Spinal cord (tissue), 9 donors: ENCODE measurements at regions not wholly inside any gene's neighbourhood (a gene's known extent, or its start where the extent isn't known, plus 50 kb on each side); places are given as distances from the start of the nearest gene placed in this dataset.

Experiments used
- DNase-seq, 6 donors: peaks; one replicate each; pipeline versions ENCODE4 v3.0.0 to v3.0.0-alpha.2; 2013 to 2015; ENCODE audit warnings: low spot score in 6 of 6, low read depth in 4 of 6
- H3K27ac ChIP-seq: one replicate; pipeline ENCODE4 v1.5.1; 2013; ENCODE audit warnings: low read depth, low read length, control low read depth
- H3K27me3 ChIP-seq: one replicate; pipeline ENCODE4 v1.6.1; 2013; ENCODE audit warnings: low read length; ENCODE audit not compliant: control insufficient read depth, insufficient read depth
- H3K36me3 ChIP-seq: one replicate; pipeline ENCODE4 v1.6.1; 2013; ENCODE audit warnings: low read length; ENCODE audit not compliant: control insufficient read depth, insufficient read depth
- H3K4me1 ChIP-seq: one replicate; pipeline ENCODE4 v1.6.1; 2013; ENCODE audit warnings: low read length; ENCODE audit not compliant: control insufficient read depth, insufficient read depth
- H3K4me3 ChIP-seq: one replicate; pipeline ENCODE4 v1.5.1; 2013; ENCODE audit warnings: low read depth, low read length, control low read depth
- H3K9me3 ChIP-seq: one replicate; pipeline ENCODE4 v1.6.1; 2013; ENCODE audit warnings: low read length; ENCODE audit not compliant: control insufficient read depth, insufficient read depth
- WGBS: methylation state at CpG from one replicate; pipeline ENCODE4 v1.1.5; 2013; ENCODE audit warnings: missing lambda C conversion rate; ENCODE audit not compliant: insufficient coverage; 5-methylcytosine and 5-hydroxymethylcytosine counted together
- donor health status: healthy.

DNA sequence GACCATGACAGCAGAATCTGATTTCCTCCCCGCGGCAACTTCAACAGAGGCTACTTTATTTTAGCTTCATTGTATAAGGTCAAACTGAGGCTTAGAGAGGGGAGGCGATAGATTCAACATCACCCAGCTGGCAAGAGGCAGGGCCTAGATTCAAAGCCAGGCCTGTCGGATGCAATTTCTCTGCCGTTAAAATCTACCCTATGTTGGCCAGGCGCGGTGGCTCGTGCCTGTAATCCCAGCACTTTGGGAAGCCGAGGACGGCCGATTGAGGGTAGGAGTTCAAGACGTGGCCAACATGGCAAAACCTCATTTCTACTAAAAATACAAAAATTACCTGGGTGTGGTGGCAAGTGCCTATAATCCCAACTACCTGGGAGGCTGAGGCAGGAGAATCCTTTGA lies 182.2 kb downstream of the BCOR start:
- WGBS = 67% methylated on average over 4 of the region's 12 CpGs

DNA sequence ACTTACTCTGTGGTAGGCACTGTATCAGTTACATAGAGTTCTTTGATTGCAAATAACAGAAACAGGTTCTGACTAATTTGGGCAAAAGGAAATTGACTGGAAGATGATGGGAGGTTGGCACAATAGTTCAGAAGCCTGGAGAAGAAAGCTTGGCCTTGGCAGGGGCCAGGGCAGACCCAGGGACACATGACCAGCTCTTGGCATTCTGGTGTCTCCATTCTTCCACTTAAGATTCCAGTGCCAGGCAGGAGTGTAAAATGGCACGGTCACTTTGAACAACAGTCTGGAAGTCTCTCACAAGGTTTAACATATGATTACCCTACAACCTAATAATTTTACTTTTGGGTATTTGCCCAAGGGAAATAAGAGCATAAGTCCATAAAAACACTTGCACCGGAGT lies 175.9 kb downstream of the BCOR start:
- Histone ChIP-seq H3K36me3 (no peaks in the 10 kb centered on the region), H3K4me3 (no peak overlapping the region), H3K27ac (no peak overlapping the region), H3K9me3 (no peaks in the 10 kb centered on the region), H3K4me1 (no peaks in the 10 kb centered on the region), H3K27me3 (no peaks in the 10 kb centered on the region)
- no CpG with 5 or more reads among the region's 2 CpGs for WGBS
- DNase-seq = no peak

More for the DNA sequence above, 182.2 kb downstream of the BCOR start:
- Histone ChIP-seq H3K36me3 (no peaks in the 10 kb centered on the region), H3K27me3 (peaks cover 7% of the 10 kb centered on the region), H3K9me3 (no peaks in the 10 kb centered on the region), H3K27ac (no peak overlapping the region), H3K4me3 (no peak overlapping the region), H3K4me1 (peaks cover 12% of the 10 kb centered on the region)
- no peak for DNase-seq

DNA sequence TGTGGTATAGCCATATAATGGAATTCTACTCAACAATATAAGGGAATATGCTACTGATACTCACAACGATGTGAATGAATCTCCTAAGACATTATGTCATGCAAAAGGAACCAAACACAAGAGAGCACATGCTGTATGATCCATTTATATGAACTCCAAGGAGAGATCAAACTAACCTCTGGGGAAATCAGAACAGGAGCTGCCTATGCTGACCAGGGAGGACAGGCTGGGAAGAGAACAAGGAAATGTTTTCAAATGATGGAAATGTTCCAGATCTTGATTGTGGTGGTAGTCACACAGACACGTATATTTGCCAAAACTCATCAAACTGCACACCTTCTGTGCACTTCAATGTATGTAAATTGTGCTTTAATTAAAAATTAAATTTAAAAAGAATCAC lies 175.3 kb downstream of the BCOR start:
- no CpG with 5 or more reads among the region's 2 CpGs for whole genome bisulfite sequencing
- H3K27ac ChIP-seq = no peak overlapping the region
- DNase-seq = no peak
- no peaks in the 10 kb centered on the region for H3K9me3 ChIP-seq
- no peaks in the 10 kb centered on the region for H3K36me3 ChIP-seq
- no peaks in the 10 kb centered on the region for H3K27me3 ChIP-seq
- no peak overlapping the region for H3K4me3 ChIP-seq
- no peaks in the 10 kb centered on the region for H3K4me1 ChIP-seq

DNA sequence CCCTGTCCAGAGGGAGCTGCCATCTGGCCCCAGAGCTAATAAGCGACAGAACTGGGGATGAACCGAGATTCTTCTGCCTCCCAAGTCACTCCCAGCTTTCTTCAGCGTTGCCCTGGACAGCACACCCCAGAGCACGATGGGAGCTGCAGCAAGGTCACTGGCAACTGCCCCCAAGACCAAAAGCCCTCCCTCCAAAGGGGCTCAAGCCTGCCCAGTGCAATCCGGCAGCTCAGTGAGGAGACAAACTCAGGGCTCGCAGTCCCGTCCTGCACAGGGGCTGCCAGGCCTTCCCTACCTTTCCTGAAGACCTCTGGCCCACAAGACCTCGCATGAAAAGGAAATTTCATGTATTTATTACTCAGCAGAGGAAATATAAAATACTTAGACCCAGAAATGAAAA lies 174.8 kb downstream of the BCOR start:
- Histone ChIP-seq H3K27ac (no peak overlapping the region), H3K4me1 (no peaks in the 10 kb centered on the region), H3K27me3 (no peaks in the 10 kb centered on the region), H3K36me3 (no peaks in the 10 kb centered on the region), H3K9me3 (no peaks in the 10 kb centered on the region), H3K4me3 (no peak overlapping the region)
- no peak for DNase-seq
- WGBS = 54% methylated on average over 4 of the region's 8 CpGs

DNA sequence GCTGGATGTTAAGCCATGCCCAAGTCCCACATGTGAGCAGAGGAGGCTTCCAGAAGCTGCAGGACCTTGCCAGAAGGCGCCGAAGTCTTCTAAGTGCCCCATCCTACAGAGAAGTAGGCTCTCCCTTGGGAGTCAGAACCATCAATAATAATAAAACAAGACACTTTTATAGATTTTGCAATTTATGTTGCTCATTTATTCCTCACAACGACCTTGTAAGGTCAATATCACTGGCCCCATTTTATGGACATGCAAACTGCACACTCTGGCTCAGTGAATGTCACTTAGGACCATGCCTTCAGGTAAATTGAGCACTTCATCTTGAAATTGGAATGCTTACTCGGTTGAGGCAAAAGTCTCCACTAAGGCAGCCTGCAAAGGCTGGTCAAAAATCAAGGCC lies 170.4 kb downstream of the BCOR start:
- 70% methylated on average over 4 of the region's 4 CpGs for WGBS
- H3K27me3 ChIP-seq = peaks cover 3% of the 10 kb centered on the region
- no peak overlapping the region for H3K4me3 ChIP-seq

DNA sequence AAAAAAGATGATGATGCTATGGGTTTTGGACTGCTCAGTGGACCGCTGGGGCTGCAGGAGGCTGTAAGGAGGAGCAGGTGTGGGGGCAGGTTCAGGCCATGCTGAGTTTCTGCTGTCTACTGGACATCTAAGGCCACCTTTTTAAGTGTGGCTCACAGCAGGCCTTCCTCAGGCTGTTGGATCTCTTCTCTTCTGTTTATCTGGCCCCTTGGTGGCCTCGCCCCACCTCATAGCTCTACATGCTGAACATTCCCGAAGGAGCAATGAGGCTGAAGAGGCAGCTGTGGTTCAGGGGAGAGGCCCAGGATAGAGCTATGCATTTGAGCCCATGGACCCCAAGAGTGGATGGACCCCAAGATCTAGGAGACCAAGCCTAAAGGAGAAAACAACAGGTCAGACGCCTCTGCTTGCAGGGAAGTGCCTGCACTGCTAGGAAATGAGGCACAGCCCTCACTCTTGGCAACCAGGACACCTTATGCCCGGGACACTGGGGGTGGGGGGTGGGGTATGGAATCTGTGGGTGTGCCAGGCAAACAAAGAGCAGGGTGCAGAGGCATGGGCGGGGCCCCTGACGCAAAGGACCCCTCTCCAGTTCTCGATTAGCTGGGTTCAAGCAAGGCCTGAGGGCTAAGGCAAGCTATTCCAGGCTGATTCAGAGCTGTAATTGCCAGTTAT lies 168.9 kb downstream of the BCOR start:
- H3K4me1 ChIP-seq = peaks cover 13% of the 10 kb centered on the region
- no peak overlapping the region for H3K4me3 ChIP-seq
- peaks cover 3% of the 10 kb centered on the region for H3K27me3 ChIP-seq
- no peaks in the 10 kb centered on the region for H3K9me3 ChIP-seq
- no peaks in the 10 kb centered on the region for H3K36me3 ChIP-seq
- no peak overlapping the region for H3K27ac ChIP-seq
- DNase-seq = no peak
- WGBS = 47% methylated on average over 4 of the region's 8 CpGs

More for the DNA sequence above, 170.4 kb downstream of the BCOR start:
- no peak for DNase-seq
- Histone ChIP-seq H3K27ac (no peak overlapping the region), H3K36me3 (no peaks in the 10 kb centered on the region), H3K4me1 (peaks cover 13% of the 10 kb centered on the region), H3K9me3 (no peaks in the 10 kb centered on the region)

DNA sequence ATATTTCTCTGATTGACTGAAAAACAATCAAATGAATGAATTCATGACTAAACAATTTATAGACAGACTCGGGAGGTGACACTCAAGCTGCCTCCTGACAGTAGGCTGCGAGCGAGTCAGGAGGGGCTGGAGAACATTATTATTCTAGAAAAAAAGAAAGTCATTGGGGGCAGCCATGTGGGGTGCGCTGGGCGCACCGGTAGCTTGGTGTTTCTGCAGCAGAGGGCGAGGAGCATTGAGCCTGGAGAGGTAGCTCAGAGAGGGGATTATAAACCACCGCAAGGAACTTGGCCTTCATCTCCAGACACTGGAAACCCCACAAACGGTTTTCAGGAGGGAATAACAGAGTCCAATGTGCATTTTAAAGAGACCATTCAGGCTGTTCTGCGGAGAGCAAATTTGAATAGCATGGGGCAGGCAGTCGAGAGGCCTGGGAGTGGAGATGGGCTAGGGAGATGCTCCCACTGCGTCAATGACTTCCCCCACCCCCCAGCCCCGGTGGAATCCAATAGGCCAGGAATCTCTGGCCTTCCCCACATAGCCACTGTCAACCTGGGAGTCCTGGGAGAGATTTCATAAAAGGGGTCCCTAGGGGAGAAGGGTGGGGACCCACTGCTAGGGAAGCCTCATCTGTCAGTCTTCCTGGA lies 168.3 kb downstream of the BCOR start:
- no peaks in the 10 kb centered on the region for H3K36me3 ChIP-seq
- 73% methylated on average over 7 of the region's 13 CpGs for WGBS
- H3K9me3 ChIP-seq = no peaks in the 10 kb centered on the region
- peaks cover 13% of the 10 kb centered on the region for H3K4me1 ChIP-seq
- no peak for DNase-seq
- H3K4me3 ChIP-seq = no peak overlapping the region
- H3K27me3 ChIP-seq = peaks cover 3% of the 10 kb centered on the region
- H3K27ac ChIP-seq = no peak overlapping the region

DNA sequence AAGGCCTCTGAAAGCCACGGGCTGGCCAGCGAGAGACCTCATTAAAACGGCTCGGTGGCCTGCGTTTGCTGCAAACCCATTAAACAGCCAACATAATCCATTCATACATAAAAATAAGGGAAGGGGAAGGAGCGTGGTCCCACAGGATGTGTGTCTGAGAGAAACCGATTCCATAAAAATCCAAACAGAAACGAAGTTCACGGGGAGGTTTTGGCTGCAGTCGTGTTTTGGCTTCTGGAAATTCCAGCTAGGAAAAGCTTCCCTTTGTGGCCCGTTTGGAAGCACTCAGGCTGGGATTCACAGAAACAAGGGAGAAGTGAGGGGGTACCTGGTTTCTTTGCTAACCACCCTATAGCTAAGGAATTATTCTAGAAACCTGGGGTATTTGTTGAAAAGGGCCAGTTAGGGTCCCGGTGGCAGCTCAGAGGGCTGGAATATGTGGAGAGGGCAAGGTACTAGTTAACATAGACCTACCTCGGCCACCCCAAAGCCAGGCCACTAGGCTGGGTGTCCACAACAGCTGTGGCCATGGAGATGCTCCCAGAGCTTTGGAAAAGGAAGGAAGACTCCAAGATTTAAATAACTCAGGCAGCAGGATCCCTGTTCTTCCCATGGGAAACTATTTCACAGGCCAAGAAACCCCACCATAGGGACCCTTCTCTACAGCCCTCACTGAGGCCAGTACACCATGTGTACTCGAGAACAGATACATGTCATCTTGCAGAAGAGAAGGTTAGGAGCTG lies 166.8 kb downstream of the BCOR start:
- Histone ChIP-seq H3K36me3 (no peaks in the 10 kb centered on the region), H3K27me3 (peaks cover 3% of the 10 kb centered on the region), H3K27ac (no peak overlapping the region), H3K4me3 (no peak overlapping the region), H3K4me1 (peaks cover 13% of the 10 kb centered on the region), H3K9me3 (no peaks in the 10 kb centered on the region)
- 74% methylated on average over 7 of the region's 14 CpGs for WGBS
- DNase-seq = no peak

DNA sequence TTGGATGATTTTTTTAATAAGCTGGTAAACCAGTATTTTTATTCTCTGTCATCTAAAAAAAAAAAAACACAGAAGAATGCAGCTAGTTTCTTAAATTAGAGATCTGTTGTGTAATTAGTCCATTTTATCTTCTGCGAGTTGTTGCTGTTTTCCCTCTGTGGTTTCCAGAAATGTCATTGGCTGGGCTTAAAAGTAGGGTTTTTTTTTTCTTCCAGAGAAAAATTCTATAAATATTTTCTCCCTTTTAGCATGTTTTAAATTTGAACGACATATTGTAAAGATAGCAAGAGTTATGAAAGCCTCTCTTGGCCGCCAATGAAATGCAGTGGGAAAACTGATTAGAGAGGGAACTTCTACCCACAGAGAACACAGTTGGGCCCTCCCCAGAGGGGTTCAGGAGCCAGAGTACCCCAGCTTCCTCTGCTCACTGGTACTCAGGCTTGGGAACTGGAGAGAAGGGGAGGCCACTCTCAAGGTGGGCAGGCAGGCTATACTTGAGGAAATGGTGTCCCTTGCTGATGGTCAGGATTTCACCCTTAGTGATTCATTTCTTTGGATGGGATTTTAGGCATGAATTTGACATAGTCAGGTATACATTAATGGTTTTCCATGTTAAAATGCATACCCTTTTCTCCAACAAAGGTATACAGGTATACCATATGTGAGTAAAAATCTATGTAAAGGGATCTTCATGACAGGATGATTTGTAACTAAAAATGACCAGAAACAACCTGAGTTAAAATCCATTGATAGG lies 166.1 kb downstream of the BCOR start:
- H3K27me3 ChIP-seq = peaks cover 3% of the 10 kb centered on the region
- no peaks in the 10 kb centered on the region for H3K9me3 ChIP-seq
- no peak overlapping the region for H3K4me3 ChIP-seq
- H3K27ac ChIP-seq = no peak overlapping the region
- peak in 1 of 6 donors; percentile 49 for DNase-seq
- peaks cover 13% of the 10 kb centered on the region for H3K4me1 ChIP-seq
- no peaks in the 10 kb centered on the region for H3K36me3 ChIP-seq
- no CpG with 5 or more reads among the region's 3 CpGs for WGBS
